C4-2B (cell line): ENCODE measurements at regions not wholly inside any gene's neighbourhood (a gene's known extent, or its start where the extent isn't known, plus 50 kb on each side); places are given as distances from the start of the nearest gene placed in this dataset.

Source experiments
- ZFX ChIP-seq: fragments of 450-650 bp; IDR thresholded peaks from 2 replicates; pipeline ENCODE4 v1.6.1; 2017
- TF ChIP-seq, protein P1 (sequence below): fragments of 450-650 bp; conservative IDR thresholded peaks from 2 replicates; pipeline ENCODE4 v1.5.1; 2017; ENCODE audit warnings: mild to moderate bottlenecking

DNA sequence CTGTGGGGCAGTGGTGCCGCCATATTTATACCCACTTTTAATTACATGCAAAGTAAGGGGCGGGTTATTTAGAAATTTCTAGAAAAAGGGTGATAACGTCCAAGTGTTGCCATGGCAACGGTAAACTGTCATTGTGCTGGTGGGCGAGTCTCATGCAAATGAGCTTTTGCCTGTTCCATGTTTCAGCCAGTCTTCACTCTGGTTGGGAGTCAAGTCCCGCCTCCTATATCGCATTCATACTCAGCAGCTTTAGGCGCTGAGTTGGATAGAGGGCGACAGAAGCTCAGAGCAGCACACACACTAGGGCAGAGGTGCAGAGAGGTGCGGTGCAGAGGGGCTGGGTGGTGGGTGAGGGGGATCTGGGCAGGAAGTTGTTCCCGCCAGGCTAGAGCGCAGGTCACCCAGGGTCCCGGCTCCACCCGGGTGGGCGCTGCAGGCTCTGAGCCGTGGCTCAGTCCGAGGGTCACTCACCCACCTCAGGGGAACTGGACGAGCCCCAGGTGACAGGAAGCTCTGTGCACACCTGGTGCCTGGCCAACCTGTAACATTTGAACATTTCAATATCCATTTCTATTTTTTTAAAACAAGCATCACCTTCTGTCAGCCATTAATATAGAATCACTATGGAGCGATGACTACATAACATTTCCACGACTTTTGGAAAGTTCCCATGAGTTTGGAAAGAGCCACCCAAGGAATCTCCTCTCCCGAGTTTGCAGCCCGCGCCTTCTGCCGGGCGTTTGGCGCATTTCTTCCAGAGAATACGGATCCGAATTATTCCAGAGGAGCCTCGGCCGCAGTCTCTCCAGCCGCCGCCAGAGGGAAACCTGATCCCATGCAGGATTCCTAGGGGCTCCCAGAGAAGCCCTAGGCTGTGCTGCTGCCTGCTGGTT, 89.1 kb upstream of the PHACTR3 start:
- no peak for TF ChIP-seq ZFX
- TF ChIP-seq, protein P1, sequence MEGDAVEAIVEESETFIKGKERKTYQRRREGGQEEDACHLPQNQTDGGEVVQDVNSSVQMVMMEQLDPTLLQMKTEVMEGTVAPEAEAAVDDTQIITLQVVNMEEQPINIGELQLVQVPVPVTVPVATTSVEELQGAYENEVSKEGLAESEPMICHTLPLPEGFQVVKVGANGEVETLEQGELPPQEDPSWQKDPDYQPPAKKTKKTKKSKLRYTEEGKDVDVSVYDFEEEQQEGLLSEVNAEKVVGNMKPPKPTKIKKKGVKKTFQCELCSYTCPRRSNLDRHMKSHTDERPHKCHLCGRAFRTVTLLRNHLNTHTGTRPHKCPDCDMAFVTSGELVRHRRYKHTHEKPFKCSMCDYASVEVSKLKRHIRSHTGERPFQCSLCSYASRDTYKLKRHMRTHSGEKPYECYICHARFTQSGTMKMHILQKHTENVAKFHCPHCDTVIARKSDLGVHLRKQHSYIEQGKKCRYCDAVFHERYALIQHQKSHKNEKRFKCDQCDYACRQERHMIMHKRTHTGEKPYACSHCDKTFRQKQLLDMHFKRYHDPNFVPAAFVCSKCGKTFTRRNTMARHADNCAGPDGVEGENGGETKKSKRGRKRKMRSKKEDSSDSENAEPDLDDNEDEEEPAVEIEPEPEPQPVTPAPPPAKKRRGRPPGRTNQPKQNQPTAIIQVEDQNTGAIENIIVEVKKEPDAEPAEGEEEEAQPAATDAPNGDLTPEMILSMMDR, result peak; percentile 97
